ENCODE measurements at regions not wholly inside any gene's neighbourhood (a gene's known extent, or its start where the extent isn't known, plus 50 kb on each side); places are given as distances from the start of the nearest gene placed in this dataset.

DNA sequence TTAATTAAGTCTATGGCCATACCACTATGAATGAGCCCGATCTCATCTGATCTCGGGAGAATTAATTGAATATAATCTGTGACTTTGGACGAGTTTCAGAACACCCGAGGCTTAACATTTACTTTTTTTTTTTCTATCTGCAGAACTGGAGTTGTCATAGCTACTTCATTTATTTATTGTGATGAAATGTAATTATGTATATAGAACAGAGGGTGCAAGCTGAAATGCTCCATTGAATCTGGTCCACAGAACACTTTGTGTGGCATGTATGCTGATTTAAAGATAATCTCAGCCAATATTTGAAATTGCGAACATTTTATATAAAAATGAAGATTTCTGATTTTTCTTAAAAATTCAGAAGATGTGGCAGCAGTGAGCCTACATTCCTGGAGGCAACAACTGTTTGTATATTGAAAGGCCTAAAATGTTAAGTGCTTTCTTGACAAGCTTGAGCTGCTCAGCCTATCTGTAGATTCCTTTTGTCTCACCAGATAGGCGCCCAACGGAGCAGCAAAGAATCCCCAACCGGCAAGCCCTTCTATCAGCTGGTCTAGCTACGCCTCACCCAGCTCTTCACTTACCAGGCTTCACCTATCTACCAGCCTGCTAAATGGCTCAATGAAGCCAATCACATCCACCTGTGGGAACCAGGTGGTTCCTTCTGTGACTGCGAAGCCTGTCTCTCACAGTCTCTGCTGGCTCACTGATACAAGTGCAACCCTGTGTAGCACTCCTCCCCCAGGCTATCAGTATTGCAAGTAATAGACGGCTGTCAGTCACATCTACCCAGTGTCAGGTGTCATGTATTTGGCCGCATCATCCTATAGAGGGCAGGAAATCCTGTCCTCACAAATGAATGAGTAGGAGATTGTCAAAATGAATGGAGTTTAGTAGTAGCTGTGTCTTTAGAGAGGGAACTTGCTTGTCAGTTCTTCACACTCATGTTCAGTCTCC lies 170.6 kb upstream of the MRPS30 start:
- Histone ChIP-seq H3K27me3 (no peaks in the 10 kb centered on the region), H3K9me3 (ENCODE audit: low read depth) (no peaks in the 10 kb centered on the region), H3K4me3 (no peak overlapping the region), H3K4me2 (no peak overlapping the region), H3K4me1 (peaks cover 9% of the 10 kb centered on the region), H4K20me1 (ENCODE audit: low read depth) (no peaks in the 10 kb centered on the region), H3K27ac (no peak overlapping the region), H3K79me2 (ENCODE audit: low read depth) (no peaks in the 10 kb centered on the region), H2AFZ (replicated peaks) (peak overlapping the region; percentile 28), H3K9ac (no peak overlapping the region), H3F3A (ENCODE audit: low read depth) (peaks cover 6% of the 10 kb centered on the region), H3K36me3 (no peaks in the 10 kb centered on the region)
- Mint-ChIP-seq H3K4me3 (no peak overlapping the region), H3K4me1 (no peaks in the 10 kb centered on the region), H3K36me3 (no peaks in the 10 kb centered on the region), H3K27ac (no peak overlapping the region), H3K27me3 (ENCODE audit: insufficient read depth, low read depth) (no peaks in the 10 kb centered on the region), H3K9me3 (no peaks in the 10 kb centered on the region)
- DNase-seq (ENCODE audit: low spot score): peak; percentile 54
- TF ChIP-seq EZH2 (IDR thresholded peaks at IDR 0.05): no peak

DNA sequence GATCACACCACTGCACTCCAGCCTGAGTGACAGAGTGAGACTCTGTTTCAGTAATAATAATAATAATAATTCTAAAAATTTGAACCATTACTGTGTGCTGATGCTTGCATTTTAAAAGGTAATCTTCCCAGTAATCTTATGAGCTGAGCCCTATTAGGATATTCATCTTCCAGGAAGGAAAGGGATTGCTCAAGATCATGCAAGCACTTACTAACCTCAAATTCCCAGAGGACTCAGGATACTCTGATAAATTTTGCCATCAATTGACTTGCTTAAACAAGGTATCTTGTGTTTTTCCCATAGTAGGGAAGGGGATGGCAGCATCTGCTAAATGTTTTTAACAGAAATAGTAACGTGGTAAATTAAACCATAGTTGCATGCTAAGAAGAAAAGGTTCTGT lies 176.4 kb upstream of the MRPS30 start:
- H3K27me3 ChIP-seq: no peaks in the 10 kb centered on the region
- no peaks in the 10 kb centered on the region for H3K36me3 ChIP-seq
- no peak for TF ChIP-seq EZH2 (IDR thresholded peaks at IDR 0.05)
- TF ChIP-seq, protein P1, sequence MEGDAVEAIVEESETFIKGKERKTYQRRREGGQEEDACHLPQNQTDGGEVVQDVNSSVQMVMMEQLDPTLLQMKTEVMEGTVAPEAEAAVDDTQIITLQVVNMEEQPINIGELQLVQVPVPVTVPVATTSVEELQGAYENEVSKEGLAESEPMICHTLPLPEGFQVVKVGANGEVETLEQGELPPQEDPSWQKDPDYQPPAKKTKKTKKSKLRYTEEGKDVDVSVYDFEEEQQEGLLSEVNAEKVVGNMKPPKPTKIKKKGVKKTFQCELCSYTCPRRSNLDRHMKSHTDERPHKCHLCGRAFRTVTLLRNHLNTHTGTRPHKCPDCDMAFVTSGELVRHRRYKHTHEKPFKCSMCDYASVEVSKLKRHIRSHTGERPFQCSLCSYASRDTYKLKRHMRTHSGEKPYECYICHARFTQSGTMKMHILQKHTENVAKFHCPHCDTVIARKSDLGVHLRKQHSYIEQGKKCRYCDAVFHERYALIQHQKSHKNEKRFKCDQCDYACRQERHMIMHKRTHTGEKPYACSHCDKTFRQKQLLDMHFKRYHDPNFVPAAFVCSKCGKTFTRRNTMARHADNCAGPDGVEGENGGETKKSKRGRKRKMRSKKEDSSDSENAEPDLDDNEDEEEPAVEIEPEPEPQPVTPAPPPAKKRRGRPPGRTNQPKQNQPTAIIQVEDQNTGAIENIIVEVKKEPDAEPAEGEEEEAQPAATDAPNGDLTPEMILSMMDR (IDR thresholded peaks at IDR 0.05): no peak
- no peak for DNase-seq (ENCODE audit: low spot score)
- H3K79me2 ChIP-seq (ENCODE audit: low read depth): no peaks in the 10 kb centered on the region
- H3K9ac ChIP-seq: no peak overlapping the region
- H3K27me3 Mint-ChIP-seq (ENCODE audit: insufficient read depth, low read depth): no peaks in the 10 kb centered on the region
- H4K20me1 ChIP-seq (ENCODE audit: low read depth): no peaks in the 10 kb centered on the region
- H3K27ac Mint-ChIP-seq: no peak overlapping the region
- no peaks in the 10 kb centered on the region for H3K9me3 ChIP-seq (ENCODE audit: low read depth)
- H3F3A ChIP-seq (ENCODE audit: low read depth): no peaks in the 10 kb centered on the region
- H3K9me3 Mint-ChIP-seq: no peaks in the 10 kb centered on the region
- no peak overlapping the region for H2AFZ ChIP-seq (replicated peaks)
- H3K36me3 Mint-ChIP-seq: no peaks in the 10 kb centered on the region
- H3K4me2 ChIP-seq: no peak overlapping the region
- H3K4me3 ChIP-seq: no peak overlapping the region
- H3K27ac ChIP-seq: no peak overlapping the region
- no peak overlapping the region for H3K4me3 Mint-ChIP-seq
- no peaks in the 10 kb centered on the region for H3K4me1 ChIP-seq
- no peaks in the 10 kb centered on the region for H3K4me1 Mint-ChIP-seq

DNA sequence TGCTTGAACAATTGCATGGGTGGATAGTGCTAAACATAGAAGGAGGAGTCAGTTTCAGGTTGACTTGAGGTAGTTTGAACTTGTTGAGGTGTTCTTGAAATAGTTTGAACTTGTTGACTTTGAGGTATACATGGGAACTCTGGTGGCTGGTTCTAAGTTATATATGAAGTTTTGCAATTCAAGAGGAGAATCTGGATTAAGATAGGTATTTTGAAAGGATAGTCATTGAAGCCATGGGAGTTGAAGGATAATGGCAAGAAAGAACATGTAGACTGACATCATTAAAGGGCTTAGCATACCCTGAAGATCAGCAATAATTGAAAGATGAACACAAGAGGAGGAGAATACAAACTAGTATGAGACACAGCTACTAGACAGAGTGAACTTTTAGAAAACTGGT lies 181.9 kb upstream of the MRPS30 start:
- Histone ChIP-seq H3K27me3 (no peaks in the 10 kb centered on the region), H3K36me3 (no peaks in the 10 kb centered on the region), H3K9me3 (ENCODE audit: low read depth) (no peaks in the 10 kb centered on the region), H3K27ac (no peak overlapping the region), H2AFZ (replicated peaks) (no peak overlapping the region), H3K4me1 (no peaks in the 10 kb centered on the region), H3F3A (ENCODE audit: low read depth) (no peaks in the 10 kb centered on the region), H3K4me2 (no peak overlapping the region), H4K20me1 (ENCODE audit: low read depth) (no peaks in the 10 kb centered on the region), H3K9ac (no peak overlapping the region), H3K79me2 (ENCODE audit: low read depth) (no peaks in the 10 kb centered on the region), H3K4me3 (no peak overlapping the region)
- Mint-ChIP-seq H3K4me1 (no peaks in the 10 kb centered on the region), H3K27ac (no peak overlapping the region), H3K9me3 (no peaks in the 10 kb centered on the region), H3K4me3 (no peak overlapping the region), H3K27me3 (ENCODE audit: insufficient read depth, low read depth) (no peaks in the 10 kb centered on the region), H3K36me3 (no peaks in the 10 kb centered on the region)
- TF ChIP-seq, protein P1 (IDR thresholded peaks at IDR 0.05): no peak
- TF ChIP-seq EZH2phosphoT487 (IDR thresholded peaks at IDR 0.05) (no peak), EZH2 (IDR thresholded peaks at IDR 0.05) (no peak)
- no peak for DNase-seq (ENCODE audit: low spot score)

DNA sequence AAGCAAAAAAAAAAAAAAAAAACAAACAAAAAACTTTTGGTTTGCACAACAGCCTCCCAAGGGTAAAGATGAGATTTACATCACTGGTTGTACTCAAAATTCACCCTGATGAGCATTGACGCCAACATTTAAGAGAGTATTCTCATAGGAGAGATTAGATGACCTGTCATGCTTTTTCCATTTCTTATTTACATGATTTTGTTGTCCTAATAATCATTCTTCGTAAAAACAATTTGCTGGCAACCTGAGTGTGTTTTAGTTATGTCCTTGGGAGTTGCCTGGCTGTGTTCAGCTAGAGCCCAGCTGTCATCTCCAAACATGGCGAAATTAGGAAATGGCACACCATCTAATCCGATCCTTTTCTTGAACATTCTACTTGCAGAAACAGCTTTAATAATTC lies 186.4 kb upstream of the MRPS30 start:
- Mint-ChIP-seq H3K36me3 (no peaks in the 10 kb centered on the region), H3K4me1 (no peaks in the 10 kb centered on the region), H3K27me3 (ENCODE audit: insufficient read depth, low read depth) (no peaks in the 10 kb centered on the region), H3K9me3 (no peaks in the 10 kb centered on the region), H3K4me3 (no peak overlapping the region), H3K27ac (no peak overlapping the region)
- DNase-seq (ENCODE audit: low spot score): no peak
- Histone ChIP-seq H3K9me3 (ENCODE audit: low read depth) (no peaks in the 10 kb centered on the region), H3K27ac (no peak overlapping the region), H3K4me3 (no peak overlapping the region), H3K4me2 (no peak overlapping the region), H3K27me3 (no peaks in the 10 kb centered on the region), H3K79me2 (ENCODE audit: low read depth) (no peaks in the 10 kb centered on the region), H3F3A (ENCODE audit: low read depth) (no peaks in the 10 kb centered on the region), H2AFZ (replicated peaks) (no peak overlapping the region), H3K9ac (no peak overlapping the region), H4K20me1 (ENCODE audit: low read depth) (no peaks in the 10 kb centered on the region), H3K4me1 (no peaks in the 10 kb centered on the region), H3K36me3 (no peaks in the 10 kb centered on the region)
- TF ChIP-seq, protein P1 (IDR thresholded peaks at IDR 0.05): no peak
- no peak for TF ChIP-seq EZH2 (IDR thresholded peaks at IDR 0.05)
- no peak for TF ChIP-seq EZH2phosphoT487 (IDR thresholded peaks at IDR 0.05)
